ENCODE measurements at regions not wholly inside any gene's neighbourhood (a gene's known extent, or its start where the extent isn't known, plus 50 kb on each side); places are given as distances from the start of the nearest gene placed in this dataset.

- Histone ChIP-seq H3K27ac (ENCODE audit: low read depth, low read length) (no peak overlapping the region), H3K4me3 (ENCODE audit: insufficient read depth, low read length) (no peak overlapping the region), H3K4me2 (ENCODE audit: insufficient read depth, low read length) (no peak overlapping the region), H4K20me1 (ENCODE audit: insufficient read depth, low read length) (no peaks in the 10 kb centered on the region), H3K27me3 (ENCODE audit: insufficient read depth, low read length) (no peaks in the 10 kb centered on the region), H3K9me3 (ENCODE audit: low read depth, low read length) (no peaks in the 10 kb centered on the region), H2AFZ (ENCODE audit: low read length) (no peak overlapping the region), H3K79me2 (ENCODE audit: insufficient read depth, low read length) (no peaks in the 10 kb centered on the region), H3K36me3 (ENCODE audit: insufficient read depth, low read length) (no peaks in the 10 kb centered on the region), H3K4me1 (ENCODE audit: insufficient read depth, low read length) (no peaks in the 10 kb centered on the region)
- TF ChIP-seq, protein P1, sequence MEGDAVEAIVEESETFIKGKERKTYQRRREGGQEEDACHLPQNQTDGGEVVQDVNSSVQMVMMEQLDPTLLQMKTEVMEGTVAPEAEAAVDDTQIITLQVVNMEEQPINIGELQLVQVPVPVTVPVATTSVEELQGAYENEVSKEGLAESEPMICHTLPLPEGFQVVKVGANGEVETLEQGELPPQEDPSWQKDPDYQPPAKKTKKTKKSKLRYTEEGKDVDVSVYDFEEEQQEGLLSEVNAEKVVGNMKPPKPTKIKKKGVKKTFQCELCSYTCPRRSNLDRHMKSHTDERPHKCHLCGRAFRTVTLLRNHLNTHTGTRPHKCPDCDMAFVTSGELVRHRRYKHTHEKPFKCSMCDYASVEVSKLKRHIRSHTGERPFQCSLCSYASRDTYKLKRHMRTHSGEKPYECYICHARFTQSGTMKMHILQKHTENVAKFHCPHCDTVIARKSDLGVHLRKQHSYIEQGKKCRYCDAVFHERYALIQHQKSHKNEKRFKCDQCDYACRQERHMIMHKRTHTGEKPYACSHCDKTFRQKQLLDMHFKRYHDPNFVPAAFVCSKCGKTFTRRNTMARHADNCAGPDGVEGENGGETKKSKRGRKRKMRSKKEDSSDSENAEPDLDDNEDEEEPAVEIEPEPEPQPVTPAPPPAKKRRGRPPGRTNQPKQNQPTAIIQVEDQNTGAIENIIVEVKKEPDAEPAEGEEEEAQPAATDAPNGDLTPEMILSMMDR (IDR thresholded peaks at IDR 0.05; ENCODE audit: extremely low read depth, low read depth, low read length), result no peak
- DNase-seq (ENCODE audit: insufficient read length, low spot score, missing footprints), result no peak
Observed at GRCh38 chr7:156368053-156368843, 272.3 kb upstream of the RNF32 start.

DNA sequence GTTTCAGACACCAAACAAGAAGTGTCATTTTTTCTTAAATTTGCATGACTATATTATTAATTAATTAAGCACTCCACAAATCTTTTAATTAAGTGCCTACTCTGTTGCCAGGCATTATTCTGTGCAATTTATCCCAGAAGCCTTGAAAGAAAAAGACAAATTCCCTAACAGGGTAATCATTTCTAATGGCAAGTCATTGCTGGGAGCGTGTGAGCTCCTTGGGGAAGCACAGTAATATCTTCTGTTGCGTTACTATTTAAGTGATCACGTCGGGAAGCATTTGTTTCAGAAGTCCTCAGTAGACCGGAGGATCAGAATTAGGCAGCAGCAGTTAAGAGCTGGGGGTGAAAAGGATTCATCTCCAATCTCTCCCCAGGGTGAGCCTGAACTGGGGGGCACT lies 276.8 kb upstream of the RNF32 start:
- Histone ChIP-seq H3K27ac (ENCODE audit: low read depth, low read length) (no peak overlapping the region), H3K9me3 (ENCODE audit: low read depth, low read length) (no peaks in the 10 kb centered on the region), H3K79me2 (ENCODE audit: insufficient read depth, low read length) (no peaks in the 10 kb centered on the region), H3K36me3 (ENCODE audit: insufficient read depth, low read length) (no peaks in the 10 kb centered on the region), H3K27me3 (ENCODE audit: insufficient read depth, low read length) (no peaks in the 10 kb centered on the region), H2AFZ (ENCODE audit: low read length) (no peak overlapping the region), H3K4me3 (ENCODE audit: insufficient read depth, low read length) (no peak overlapping the region), H3K4me2 (ENCODE audit: insufficient read depth, low read length) (no peak overlapping the region), H4K20me1 (ENCODE audit: insufficient read depth, low read length) (no peaks in the 10 kb centered on the region), H3K4me1 (ENCODE audit: insufficient read depth, low read length) (no peaks in the 10 kb centered on the region)
- no peak for DNase-seq (ENCODE audit: insufficient read length, low spot score, missing footprints)
- TF ChIP-seq, protein P1 (IDR thresholded peaks at IDR 0.05; ENCODE audit: extremely low read depth, low read depth, low read length), result no peak

DNA sequence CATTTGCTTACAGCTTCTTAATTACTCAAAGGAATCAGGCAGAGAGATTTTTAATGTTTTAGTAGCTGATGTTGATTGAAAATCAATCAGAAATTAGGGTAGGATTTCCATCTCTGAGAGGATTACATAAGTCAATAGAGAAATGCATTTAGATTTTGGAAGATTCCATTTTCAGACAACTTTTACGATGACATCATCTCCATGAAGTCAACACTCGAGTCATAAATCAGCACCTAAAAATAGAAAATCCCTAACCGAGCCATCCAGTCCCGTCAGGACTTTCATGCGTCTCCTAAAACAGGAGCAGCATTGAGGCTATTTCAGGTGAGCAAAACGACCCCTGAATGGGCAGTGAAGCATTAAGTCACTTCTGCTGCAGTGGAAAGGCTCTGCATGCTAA lies 279.7 kb upstream of the RNF32 start:
- Histone ChIP-seq H3K4me1 (ENCODE audit: insufficient read depth, low read length) (no peaks in the 10 kb centered on the region), H3K79me2 (ENCODE audit: insufficient read depth, low read length) (no peaks in the 10 kb centered on the region), H3K4me3 (ENCODE audit: insufficient read depth, low read length) (no peak overlapping the region), H3K36me3 (ENCODE audit: insufficient read depth, low read length) (no peaks in the 10 kb centered on the region), H3K27ac (ENCODE audit: low read depth, low read length) (no peak overlapping the region), H3K9me3 (ENCODE audit: low read depth, low read length) (no peaks in the 10 kb centered on the region), H2AFZ (ENCODE audit: low read length) (no peak overlapping the region), H3K27me3 (ENCODE audit: insufficient read depth, low read length) (no peaks in the 10 kb centered on the region), H3K4me2 (ENCODE audit: insufficient read depth, low read length) (no peak overlapping the region), H4K20me1 (ENCODE audit: insufficient read depth, low read length) (no peaks in the 10 kb centered on the region)
- no peak for DNase-seq (ENCODE audit: insufficient read length, low spot score, missing footprints)
- TF ChIP-seq, protein P1 (IDR thresholded peaks at IDR 0.05; ENCODE audit: extremely low read depth, low read depth, low read length), result no peak

DNA sequence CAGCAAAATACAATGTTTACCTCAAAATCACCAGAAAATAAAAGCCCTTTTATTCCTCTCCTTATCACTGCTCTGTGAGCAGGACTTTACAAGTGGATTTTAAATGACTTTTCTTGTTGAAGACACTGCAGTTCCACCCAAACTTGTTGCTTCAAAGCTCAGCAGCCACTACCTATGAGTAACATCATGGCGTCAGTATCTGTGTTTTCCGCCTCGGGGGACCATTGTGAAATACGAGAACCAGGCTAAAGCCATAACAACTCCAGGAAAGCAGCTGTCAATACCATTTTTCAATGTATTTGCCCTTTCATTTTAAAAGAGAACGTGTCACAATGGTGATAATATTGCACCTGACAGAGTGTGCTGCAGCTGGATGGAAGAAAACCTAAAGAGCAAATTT lies 284.0 kb upstream of the RNF32 start:
- H3K27me3 ChIP-seq (ENCODE audit: insufficient read depth, low read length), result no peaks in the 10 kb centered on the region
- H3K4me1 ChIP-seq (ENCODE audit: insufficient read depth, low read length), result no peaks in the 10 kb centered on the region
- H3K9me3 ChIP-seq (ENCODE audit: low read depth, low read length), result peaks cover 4% of the 10 kb centered on the region
- DNase-seq (ENCODE audit: insufficient read length, low spot score, missing footprints), result no peak
- no peak overlapping the region for H3K4me3 ChIP-seq (ENCODE audit: insufficient read depth, low read length)
- H4K20me1 ChIP-seq (ENCODE audit: insufficient read depth, low read length), result no peaks in the 10 kb centered on the region
- no peaks in the 10 kb centered on the region for H3K36me3 ChIP-seq (ENCODE audit: insufficient read depth, low read length)
- no peaks in the 10 kb centered on the region for H3K79me2 ChIP-seq (ENCODE audit: insufficient read depth, low read length)
- no peak overlapping the region for H3K4me2 ChIP-seq (ENCODE audit: insufficient read depth, low read length)
- H2AFZ ChIP-seq (ENCODE audit: low read length), result no peak overlapping the region
- no peak overlapping the region for H3K27ac ChIP-seq (ENCODE audit: low read depth, low read length)
- TF ChIP-seq, protein P1 (IDR thresholded peaks at IDR 0.05; ENCODE audit: extremely low read depth, low read depth, low read length), result no peak

All from osteoblast (primary cell).